ENCODE measurements at regions not wholly inside any gene's neighbourhood (a gene's known extent, or its start where the extent isn't known, plus 50 kb on each side); places are given as distances from the start of the nearest gene placed in this dataset.

DNA sequence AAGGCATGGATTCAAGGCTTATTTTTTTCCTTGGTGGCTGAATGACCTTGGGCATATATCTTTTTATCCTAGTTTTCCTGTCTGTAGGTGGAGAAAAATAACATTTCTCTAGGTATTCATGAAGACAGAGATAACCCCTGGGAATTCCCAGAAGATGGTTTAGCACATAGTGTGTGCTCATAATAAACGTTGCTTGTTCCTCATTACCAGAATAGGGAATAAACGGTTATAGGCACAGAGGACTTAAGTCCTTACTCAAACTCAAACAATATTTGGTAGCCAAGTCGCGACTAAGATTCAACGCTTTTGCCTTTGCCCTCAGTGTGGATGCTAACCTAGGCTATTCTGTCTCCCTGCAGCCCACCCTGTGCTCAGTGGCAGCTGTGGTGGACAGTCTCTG is 51.6 kb upstream of the MITF start:
- TF ChIP-seq, protein P1, sequence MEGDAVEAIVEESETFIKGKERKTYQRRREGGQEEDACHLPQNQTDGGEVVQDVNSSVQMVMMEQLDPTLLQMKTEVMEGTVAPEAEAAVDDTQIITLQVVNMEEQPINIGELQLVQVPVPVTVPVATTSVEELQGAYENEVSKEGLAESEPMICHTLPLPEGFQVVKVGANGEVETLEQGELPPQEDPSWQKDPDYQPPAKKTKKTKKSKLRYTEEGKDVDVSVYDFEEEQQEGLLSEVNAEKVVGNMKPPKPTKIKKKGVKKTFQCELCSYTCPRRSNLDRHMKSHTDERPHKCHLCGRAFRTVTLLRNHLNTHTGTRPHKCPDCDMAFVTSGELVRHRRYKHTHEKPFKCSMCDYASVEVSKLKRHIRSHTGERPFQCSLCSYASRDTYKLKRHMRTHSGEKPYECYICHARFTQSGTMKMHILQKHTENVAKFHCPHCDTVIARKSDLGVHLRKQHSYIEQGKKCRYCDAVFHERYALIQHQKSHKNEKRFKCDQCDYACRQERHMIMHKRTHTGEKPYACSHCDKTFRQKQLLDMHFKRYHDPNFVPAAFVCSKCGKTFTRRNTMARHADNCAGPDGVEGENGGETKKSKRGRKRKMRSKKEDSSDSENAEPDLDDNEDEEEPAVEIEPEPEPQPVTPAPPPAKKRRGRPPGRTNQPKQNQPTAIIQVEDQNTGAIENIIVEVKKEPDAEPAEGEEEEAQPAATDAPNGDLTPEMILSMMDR (IDR thresholded peaks at IDR 0.05), result no peak
- TF ChIP-seq JUN (IDR thresholded peaks at IDR 0.05), result no peak
- TF ChIP-seq JUNB (IDR thresholded peaks at IDR 0.05), result no peak
- TF ChIP-seq POLR2A (IDR thresholded peaks at IDR 0.05; ENCODE audit: low read length), result no peak
- TF ChIP-seq, protein P2, sequence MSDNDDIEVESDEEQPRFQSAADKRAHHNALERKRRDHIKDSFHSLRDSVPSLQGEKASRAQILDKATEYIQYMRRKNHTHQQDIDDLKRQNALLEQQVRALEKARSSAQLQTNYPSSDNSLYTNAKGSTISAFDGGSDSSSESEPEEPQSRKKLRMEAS (IDR thresholded peaks at IDR 0.05), result no peak
- no peak for TF ChIP-seq EHMT2 (IDR thresholded peaks at IDR 0.05; ENCODE audit: low read depth)
